Tibial nerve (tissue), 4 donors: ENCODE measurements at regions not wholly inside any gene's neighbourhood (a gene's known extent, or its start where the extent isn't known, plus 50 kb on each side); places are given as distances from the start of the nearest gene placed in this dataset.

Source experiments
- DNase-seq, 2 donors: peaks; one replicate each; pipeline ENCODE4 v3.0.0-alpha.2; 2019; ENCODE audit warnings: low spot score in 2 of 2
- H3K27ac ChIP-seq, 4 donors: fragments of 200-600 bp; sonication (generic) in 3 of 4; one replicate each; pipeline ENCODE4 v1.5.1; 2017 to 2019; ENCODE audit warnings: mild to moderate bottlenecking in 1 of 4
- H3K27me3 ChIP-seq, 2 donors: fragments of 200-600 bp; sonication (generic) in 1 of 2; one replicate each; pipeline versions ENCODE4 v1.5.1 to v1.6.0; 2017 to 2019
- H3K36me3 ChIP-seq, 3 donors: fragments of 200-600 bp; sonication (generic); one replicate each; pipeline ENCODE4 v1.5.1; 2018 to 2019
- H3K4me1 ChIP-seq, 4 donors: fragments of 200-600 bp; sonication (generic) in 3 of 4; one replicate each; pipeline ENCODE4 v1.5.1; 2017 to 2019
- H3K4me3 ChIP-seq, 4 donors: fragments of 200-600 bp; sonication (generic) in 3 of 4; one replicate each; pipeline ENCODE4 v1.5.1; 2017 to 2019; ENCODE audit warnings: mild to moderate bottlenecking in 1 of 4, moderate library complexity in 1 of 4
- H3K9me3 ChIP-seq, 4 donors: fragments of 200-600 bp; sonication (generic) in 3 of 4; one replicate each; pipeline ENCODE4 v1.5.1; 2017 to 2019
- EP300 ChIP-seq, 2 donors: sonication (generic); formaldehyde crosslinking; IDR thresholded peaks; one replicate each; pipeline ENCODE4 v1.6.1; 2017; ENCODE audit warnings: antibody characterized with exemption in 2 of 2, mild to moderate bottlenecking in 1 of 2
- POLR2A ChIP-seq, 2 donors: fragments of 450-650 bp; IDR thresholded peaks; one replicate each; pipeline ENCODE4 v1.6.1; 2017; ENCODE audit warnings: antibody characterized with exemption in 2 of 2, mild to moderate bottlenecking in 2 of 2, moderate library complexity in 2 of 2
- WGBS, 2 donors: methylation state at CpG; one replicate each; pipeline ENCODE4 v1.1.5; 2018; 5-methylcytosine and 5-hydroxymethylcytosine counted together
- TF ChIP-seq, protein P1 (sequence below), 5 experiments: fragments of 200-600 bp in 3 of 5; fragments of 450-650 bp in 2 of 5; sonication (generic) in 3 of 5; IDR thresholded peaks; one replicate each; pipeline ENCODE4 v1.5.1; 2016 to 2019; ENCODE audit warnings: antibody characterized with exemption in 5 of 5, mild to moderate bottlenecking in 3 of 5, moderate library complexity in 2 of 5

GRCh38 chrX:56099271-56099670, 132.9 kb upstream of the KLF8 start:
- H3K4me3 ChIP-seq: no peak overlapping the region
- H3K9me3 ChIP-seq: peaks cover 0 to 5% (median 0%) of the 10 kb centered on the region in 4 donors
- no peaks in the 10 kb centered on the region for H3K36me3 ChIP-seq
- no peak overlapping the region for H3K27ac ChIP-seq
- DNase-seq: no peak
- H3K27me3 ChIP-seq: no peaks in the 10 kb centered on the region
- TF ChIP-seq EP300 (IDR thresholded peaks at IDR 0.05): no peak
- TF ChIP-seq, protein P1, sequence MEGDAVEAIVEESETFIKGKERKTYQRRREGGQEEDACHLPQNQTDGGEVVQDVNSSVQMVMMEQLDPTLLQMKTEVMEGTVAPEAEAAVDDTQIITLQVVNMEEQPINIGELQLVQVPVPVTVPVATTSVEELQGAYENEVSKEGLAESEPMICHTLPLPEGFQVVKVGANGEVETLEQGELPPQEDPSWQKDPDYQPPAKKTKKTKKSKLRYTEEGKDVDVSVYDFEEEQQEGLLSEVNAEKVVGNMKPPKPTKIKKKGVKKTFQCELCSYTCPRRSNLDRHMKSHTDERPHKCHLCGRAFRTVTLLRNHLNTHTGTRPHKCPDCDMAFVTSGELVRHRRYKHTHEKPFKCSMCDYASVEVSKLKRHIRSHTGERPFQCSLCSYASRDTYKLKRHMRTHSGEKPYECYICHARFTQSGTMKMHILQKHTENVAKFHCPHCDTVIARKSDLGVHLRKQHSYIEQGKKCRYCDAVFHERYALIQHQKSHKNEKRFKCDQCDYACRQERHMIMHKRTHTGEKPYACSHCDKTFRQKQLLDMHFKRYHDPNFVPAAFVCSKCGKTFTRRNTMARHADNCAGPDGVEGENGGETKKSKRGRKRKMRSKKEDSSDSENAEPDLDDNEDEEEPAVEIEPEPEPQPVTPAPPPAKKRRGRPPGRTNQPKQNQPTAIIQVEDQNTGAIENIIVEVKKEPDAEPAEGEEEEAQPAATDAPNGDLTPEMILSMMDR (IDR thresholded peaks at IDR 0.05): no peak
- no peak for TF ChIP-seq POLR2A (IDR thresholded peaks at IDR 0.05)
- WGBS, 2 donors: 67 to 94% methylated on average over 3 of the region's 3 CpGs
- no peaks in the 10 kb centered on the region for H3K4me1 ChIP-seq

DNA sequence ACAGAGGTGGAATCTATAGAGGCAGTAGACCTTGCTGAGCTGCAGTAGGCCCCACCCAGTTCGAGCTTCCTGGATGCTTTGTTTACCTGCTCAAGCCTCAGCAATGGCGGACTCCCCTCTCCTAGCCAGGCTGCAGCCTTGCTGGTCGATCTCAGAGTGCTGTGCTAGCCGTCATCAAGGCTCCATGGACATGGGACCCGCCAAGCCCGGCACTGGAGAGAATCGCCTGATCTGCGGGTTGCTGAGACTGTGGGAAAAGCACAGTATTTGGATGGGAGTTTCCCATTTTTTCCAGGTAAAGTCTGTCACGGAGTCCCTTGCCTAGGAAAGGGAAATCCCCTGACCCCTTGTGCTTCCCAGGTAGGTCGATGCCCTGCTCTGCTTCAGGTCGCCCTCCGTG, 124.8 kb upstream of the KLF8 start:
- peaks cover 0 to 3% (median 0%) of the 10 kb centered on the region in 4 donors for H3K9me3 ChIP-seq
- TF ChIP-seq, protein P1 (IDR thresholded peaks at IDR 0.05): no peak
- TF ChIP-seq POLR2A (IDR thresholded peaks at IDR 0.05): no peak
- TF ChIP-seq EP300 (IDR thresholded peaks at IDR 0.05): no peak
- no peak overlapping the region for H3K27ac ChIP-seq
- H3K27me3 ChIP-seq: no peaks in the 10 kb centered on the region
- no peak for DNase-seq
- no peaks in the 10 kb centered on the region for H3K4me1 ChIP-seq
- no peak overlapping the region for H3K4me3 ChIP-seq
- peaks cover 0 to 8% (median 0%) of the 10 kb centered on the region in 3 donors for H3K36me3 ChIP-seq
- WGBS, 2 donors: 83 to 95% methylated on average over 6 to 12 of the region's 12 CpGs

DNA sequence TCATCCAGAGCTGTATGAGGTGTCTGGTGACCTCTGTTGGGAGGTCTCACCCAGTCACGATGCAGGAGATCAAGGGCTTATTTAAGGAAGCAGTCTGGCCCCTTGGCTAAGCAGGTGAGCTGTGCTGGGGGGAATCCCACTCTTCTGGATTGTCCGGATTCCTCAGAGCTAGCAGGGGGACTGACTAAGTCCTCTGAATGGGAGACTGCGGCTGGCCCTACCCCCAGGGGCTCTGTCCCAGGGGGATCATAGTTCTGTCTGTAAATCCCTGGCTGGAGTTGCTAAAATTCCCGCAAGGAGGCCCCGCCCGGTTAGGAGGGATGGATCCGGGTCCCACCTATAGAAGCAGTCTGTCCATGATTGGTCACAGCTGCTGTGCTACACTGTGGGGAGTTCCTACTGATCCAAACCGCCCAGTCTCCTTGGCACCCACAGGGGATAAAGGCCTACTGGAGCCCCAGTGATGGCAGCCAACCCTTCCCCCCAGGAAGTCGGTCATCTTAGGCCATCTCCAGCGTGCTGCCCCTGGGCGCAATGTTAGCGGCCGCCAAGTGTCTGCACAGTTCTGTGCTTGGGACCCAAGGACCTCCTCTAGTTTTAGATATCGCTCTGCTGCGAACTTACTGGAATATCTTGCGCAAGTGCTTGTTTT, 118.2 kb upstream of the KLF8 start:
- Histone ChIP-seq H3K9me3 (no peaks in the 10 kb centered on the region), H3K36me3 (no peaks in the 10 kb centered on the region), H3K27ac (no peak overlapping the region), H3K4me1 (no peaks in the 10 kb centered on the region), H3K4me3 (no peak overlapping the region), H3K27me3 (no peaks in the 10 kb centered on the region)
- WGBS, 2 donors: 79 to 98% methylated on average over 9 to 13 of the region's 16 CpGs
- TF ChIP-seq, protein P1 (IDR thresholded peaks at IDR 0.05): no peak
- DNase-seq: no peak

- Histone ChIP-seq H3K9me3 (no peaks in the 10 kb centered on the region), H3K27ac (no peak overlapping the region), H3K4me3 (no peak overlapping the region), H3K4me1 (no peaks in the 10 kb centered on the region), H3K36me3 (no peaks in the 10 kb centered on the region), H3K27me3 (no peaks in the 10 kb centered on the region)
- TF ChIP-seq, protein P1 (IDR thresholded peaks at IDR 0.05): no peak
- TF ChIP-seq EP300 (IDR thresholded peaks at IDR 0.05): no peak
- no peak for TF ChIP-seq POLR2A (IDR thresholded peaks at IDR 0.05)
- 92 to 100% methylated on average over 1 of the region's 1 CpG for WGBS, 2 donors
- no peak for DNase-seq
These were observed 117.7 kb upstream of the KLF8 start for GRCh38 chrX:56114437-56114787.

GRCh38 chrX:56120242-56120641, 111.9 kb upstream of the KLF8 start:
- H3K9me3 ChIP-seq: no peaks in the 10 kb centered on the region
- H3K27me3 ChIP-seq: no peaks in the 10 kb centered on the region
- no peak for DNase-seq
- H3K4me1 ChIP-seq: no peaks in the 10 kb centered on the region
- TF ChIP-seq EP300 (IDR thresholded peaks at IDR 0.05) (no peak), POLR2A (IDR thresholded peaks at IDR 0.05) (no peak)
- TF ChIP-seq, protein P1 (IDR thresholded peaks at IDR 0.05): no peak
- WGBS, 2 donors: 71 to 74% methylated on average over 1 of the region's 1 CpG
- H3K36me3 ChIP-seq: no peaks in the 10 kb centered on the region
- no peak overlapping the region for H3K4me3 ChIP-seq
- H3K27ac ChIP-seq: no peak overlapping the region
